Sigmoid colon (tissue), 4 donors: ENCODE measurements at regions not wholly inside any gene's neighbourhood (a gene's known extent, or its start where the extent isn't known, plus 50 kb on each side); places are given as distances from the start of the nearest gene placed in this dataset.

Experiments
- CTCF ChIP-seq, 4 experiments: fragments of 450-650 bp in 3 of 4; fragments of 200-600 bp in 1 of 4; IDR thresholded peaks; one replicate each; pipeline ENCODE4 v1.5.1; 2016 to 2019; ENCODE audit warnings: antibody characterized with exemption in 4 of 4, mild to moderate bottlenecking in 3 of 4, moderate library complexity in 2 of 4
- EP300 ChIP-seq, 4 donors: sonication (generic); formaldehyde crosslinking; IDR thresholded peaks; one replicate each; pipeline ENCODE4 v1.6.1; 2017; ENCODE audit warnings: antibody characterized with exemption in 4 of 4
- POLR2A ChIP-seq, 2 donors: fragments of 450-650 bp; IDR thresholded peaks; one replicate each; pipeline ENCODE4 v1.6.1; 2016; ENCODE audit warnings: antibody characterized with exemption in 2 of 2, mild to moderate bottlenecking in 2 of 2, moderate library complexity in 2 of 2

DNA sequence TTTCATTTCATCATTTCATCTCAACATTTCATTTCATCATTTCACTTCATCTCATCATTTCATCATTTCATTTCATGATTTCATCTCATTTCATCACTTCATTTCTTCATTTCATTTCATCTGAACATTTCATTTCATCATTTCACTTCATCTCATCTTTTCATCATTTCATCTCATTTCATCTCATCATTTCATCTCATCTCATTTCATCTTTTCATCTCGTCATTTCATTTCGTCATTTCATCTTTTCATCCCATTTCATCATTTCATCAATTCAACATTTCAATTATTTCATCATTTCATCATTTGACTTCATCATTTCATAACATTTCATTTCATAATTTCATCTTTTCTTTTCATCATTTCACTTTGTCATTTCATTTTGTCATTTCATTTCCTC lies 128.4 kb downstream of the ANKRD30BL start:
- TF ChIP-seq CTCF (IDR thresholded peaks at IDR 0.05) (no peak), EP300 (IDR thresholded peaks at IDR 0.05) (no peak), POLR2A (IDR thresholded peaks at IDR 0.05) (no peak)
